GM11168 (cell line): ENCODE measurements at regions not wholly inside any gene's neighbourhood (a gene's known extent, or its start where the extent isn't known, plus 50 kb on each side); places are given as distances from the start of the nearest gene placed in this dataset.

Source experiments
- in situ Hi-C: fragments of 300-500 bp; cut with MboI; formaldehyde crosslinking; loops from one replicate; pipeline ENCODE4 v1.12.0; 2022; ENCODE audit warnings: low sequenced_read_pairs; ENCODE audit not compliant: unreplicated experiment

GRCh38 chr7:156204820-156205219 is 392.6 kb upstream of the SHH start:
- in situ Hi-C loops, result no loop called here

- in situ Hi-C loops, result no loop called here
These were observed 391.7 kb upstream of the SHH start for GRCh38 chr7:156203923-156204322.

- in situ Hi-C loops, result no loop called here
These were observed 386.0 kb upstream of the SHH start for GRCh38 chr7:156198277-156198676.

- in situ Hi-C loops, result no loop called here
These were observed 384.4 kb upstream of the SHH start for GRCh38 chr7:156196649-156197048.

GRCh38 chr7:156195276-156195675 is 383.0 kb upstream of the SHH start:
- in situ Hi-C loops, result no loop called here

GRCh38 chr7:156194813-156195212 is 382.6 kb upstream of the SHH start:
- in situ Hi-C loops, result no loop called here

GRCh38 chr7:156192921-156193320 is 380.7 kb upstream of the SHH start:
- in situ Hi-C loops, result no loop called here

GRCh38 chr7:156191090-156191489 is 378.8 kb upstream of the SHH start:
- in situ Hi-C loops, result no loop called here

- in situ Hi-C loops, result no loop called here
These were observed 372.8 kb upstream of the SHH start for GRCh38 chr7:156185076-156185475.

GRCh38 chr7:156184164-156184563 is 371.9 kb upstream of the SHH start:
- in situ Hi-C loops, result no loop called here

- in situ Hi-C loops, result no loop called here
These were observed 368.4 kb upstream of the SHH start for GRCh38 chr7:156180451-156181229.

- in situ Hi-C loops, result no loop called here
These were observed 367.7 kb upstream of the SHH start for GRCh38 chr7:156179872-156180390.

- in situ Hi-C loops, result no loop called here
These were observed 366.6 kb upstream of the SHH start for GRCh38 chr7:156178857-156179256.

GRCh38 chr7:156178214-156178613 is 366.0 kb upstream of the SHH start:
- in situ Hi-C loops, result no loop called here

GRCh38 chr7:156177422-156178055 is 365.3 kb upstream of the SHH start:
- in situ Hi-C loops, result no loop called here

- in situ Hi-C loops, result no loop called here
These were observed 363.8 kb upstream of the SHH start for GRCh38 chr7:156176039-156176438.

- in situ Hi-C loops, result no loop called here
These were observed 362.7 kb upstream of the SHH start for GRCh38 chr7:156175003-156175402.

- in situ Hi-C loops, result no loop called here
These were observed 362.2 kb upstream of the SHH start for GRCh38 chr7:156174428-156174827.

- in situ Hi-C loops, result no loop called here
These were observed 361.6 kb upstream of the SHH start for GRCh38 chr7:156173748-156174353.

- in situ Hi-C loops, result no loop called here
These were observed 361.1 kb upstream of the SHH start for GRCh38 chr7:156173346-156173745.

- in situ Hi-C loops, result no loop called here
These were observed 360.4 kb upstream of the SHH start for GRCh38 chr7:156172638-156173037.
